GM19238 (cell line): ENCODE measurements at regions not wholly inside any gene's neighbourhood (a gene's known extent, or its start where the extent isn't known, plus 50 kb on each side); places are given as distances from the start of the nearest gene placed in this dataset.
"Not testable (repeated sequence)": the region's sequence is repeated elsewhere in the genome, so short reads cannot be mapped to it uniquely, and the experiment has no call there.

ENCODE experiments used
- DNase-seq: peaks from one replicate; pipeline ENCODE4 v3.0.0; 2011; ENCODE audit warnings: low spot score; ENCODE audit not compliant: insufficient read length

- DNase-seq = no peak
Observed at GRCh38 chr12:131612092-131612755, 98.7 kb upstream of the SFSWAP start.

- no peak for DNase-seq
Observed at GRCh38 chr12:131613186-131613585, 97.7 kb upstream of the SFSWAP start.

GRCh38 chr12:131613678-131614077 lies 97.2 kb upstream of the SFSWAP start:
- DNase-seq = no peak

GRCh38 chr12:131615326-131616042 lies 95.4 kb upstream of the SFSWAP start:
- DNase-seq = no peak

GRCh38 chr12:131616043-131616700 lies 94.7 kb upstream of the SFSWAP start:
- no peak for DNase-seq

- DNase-seq = no peak
Observed at GRCh38 chr12:131616738-131617137, 94.2 kb upstream of the SFSWAP start.

GRCh38 chr12:131617179-131617578 lies 93.7 kb upstream of the SFSWAP start:
- no peak for DNase-seq

- no peak for DNase-seq
Observed at GRCh38 chr12:131617596-131618302, 93.1 kb upstream of the SFSWAP start.

- no peak for DNase-seq
Observed at GRCh38 chr12:131618303-131618658, 92.6 kb upstream of the SFSWAP start.

GRCh38 chr12:131618701-131619100 lies 92.2 kb upstream of the SFSWAP start:
- DNase-seq = no peak

GRCh38 chr12:131619106-131619642 lies 91.7 kb upstream of the SFSWAP start:
- no peak for DNase-seq

- DNase-seq = no peak
Observed at GRCh38 chr12:131619736-131620506, 91.0 kb upstream of the SFSWAP start.

- DNase-seq = no peak
Observed at GRCh38 chr12:131620520-131620919, 90.4 kb upstream of the SFSWAP start.

- DNase-seq = no peak
Observed at GRCh38 chr12:131620946-131621681, 89.8 kb upstream of the SFSWAP start.

GRCh38 chr12:131621701-131622421 lies 89.0 kb upstream of the SFSWAP start:
- DNase-seq = no peak

GRCh38 chr12:131622422-131622955 lies 88.4 kb upstream of the SFSWAP start:
- no peak for DNase-seq

GRCh38 chr12:131623404-131624368 lies 87.2 kb upstream of the SFSWAP start:
- DNase-seq = not testable (repeated sequence)

GRCh38 chr12:131624369-131624739 lies 86.5 kb upstream of the SFSWAP start:
- not testable (repeated sequence) for DNase-seq
